ENCODE measurements at regions not wholly inside any gene's neighbourhood (a gene's known extent, or its start where the extent isn't known, plus 50 kb on each side); places are given as distances from the start of the nearest gene placed in this dataset.
"Not testable (repeated sequence)": the region's sequence is repeated elsewhere in the genome, so short reads cannot be mapped to it uniquely, and the experiment has no call there.

DNA sequence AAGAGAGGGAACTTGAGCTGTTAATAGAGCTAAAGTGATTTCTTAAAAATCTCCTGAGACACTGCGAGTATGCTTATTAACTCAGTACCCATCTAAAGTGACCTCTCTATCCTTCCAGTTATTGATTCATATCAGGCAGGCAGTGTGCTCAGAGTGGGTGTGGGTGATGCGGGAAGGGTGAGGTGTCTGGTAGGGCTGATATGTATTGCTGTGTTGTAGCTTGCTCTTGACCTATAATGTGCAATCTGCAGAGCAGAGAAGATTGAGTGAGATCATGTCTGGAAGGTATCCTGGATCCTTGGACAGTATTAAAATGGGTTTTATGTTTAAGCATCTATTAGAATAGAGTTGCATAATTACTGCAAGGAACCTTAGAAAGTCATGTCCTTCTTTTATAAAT is 71.9 kb upstream of the SEC22B start:
- not testable (repeated sequence) for H3K27me3 ChIP-seq (ENCODE audit: control insufficient read depth in 1 of 2, insufficient read depth in 2 of 2, low read length in 2 of 2); H3K4me1 ChIP-seq (ENCODE audit: insufficient read depth, low read length); H3K9me3 ChIP-seq (ENCODE audit: low read length); H3K27ac ChIP-seq (ENCODE audit: low read depth, low read length); H3K4me3 ChIP-seq (ENCODE audit: low read depth in 1 of 2, low read length in 2 of 2); H3K36me3 ChIP-seq (ENCODE audit: insufficient read depth, low read length); H3K9ac ChIP-seq (ENCODE audit: low read length)

- not testable (repeated sequence) for H3K9me3 ChIP-seq (ENCODE audit: low read length); H3K27ac ChIP-seq (ENCODE audit: low read depth, low read length); H3K4me3 ChIP-seq (ENCODE audit: low read depth in 1 of 2, low read length in 2 of 2); H3K27me3 ChIP-seq (ENCODE audit: control insufficient read depth in 1 of 2, insufficient read depth in 2 of 2, low read length in 2 of 2); H3K9ac ChIP-seq (ENCODE audit: low read length); H3K4me1 ChIP-seq (ENCODE audit: insufficient read depth, low read length); H3K36me3 ChIP-seq (ENCODE audit: insufficient read depth, low read length)
These were observed 67.5 kb upstream of the SEC22B start for GRCh38 chr1:120243867-120244266.

- H3K36me3 ChIP-seq (ENCODE audit: insufficient read depth, low read length); H3K27me3 ChIP-seq (ENCODE audit: control insufficient read depth in 1 of 2, insufficient read depth in 2 of 2, low read length in 2 of 2); H3K9me3 ChIP-seq (ENCODE audit: low read length); H3K27ac ChIP-seq (ENCODE audit: low read depth, low read length); H3K9ac ChIP-seq (ENCODE audit: low read length); H3K4me3 ChIP-seq (ENCODE audit: low read depth in 1 of 2, low read length in 2 of 2); H3K4me1 ChIP-seq (ENCODE audit: insufficient read depth, low read length): not testable (repeated sequence)
These were observed 66.3 kb upstream of the SEC22B start for GRCh38 chr1:120242582-120242981.

DNA sequence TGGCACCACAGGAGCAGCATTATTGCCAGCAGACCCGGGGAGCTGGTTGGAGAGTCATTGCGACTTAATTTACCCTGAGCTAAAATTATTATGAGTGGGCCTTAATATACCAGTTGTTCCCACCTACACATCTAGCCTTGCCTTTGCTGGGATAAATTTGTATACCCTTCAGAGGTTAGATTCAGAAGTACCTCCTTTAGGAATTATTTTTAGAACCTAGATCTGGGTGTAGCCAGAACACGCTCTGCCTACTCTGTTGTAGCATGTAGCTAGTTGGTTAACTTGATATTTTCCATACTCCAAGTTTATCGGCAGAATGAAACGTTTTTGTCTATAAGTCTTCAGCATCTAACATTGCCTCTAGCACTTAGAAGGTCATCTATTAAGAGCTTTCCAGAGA is 65.5 kb upstream of the SEC22B start:
- H3K4me3 ChIP-seq (ENCODE audit: low read depth in 1 of 2, low read length in 2 of 2); H3K36me3 ChIP-seq (ENCODE audit: insufficient read depth, low read length); H3K27me3 ChIP-seq (ENCODE audit: control insufficient read depth in 1 of 2, insufficient read depth in 2 of 2, low read length in 2 of 2); H3K27ac ChIP-seq (ENCODE audit: low read depth, low read length); H3K4me1 ChIP-seq (ENCODE audit: insufficient read depth, low read length); H3K9ac ChIP-seq (ENCODE audit: low read length); H3K9me3 ChIP-seq (ENCODE audit: low read length): not testable (repeated sequence)

DNA sequence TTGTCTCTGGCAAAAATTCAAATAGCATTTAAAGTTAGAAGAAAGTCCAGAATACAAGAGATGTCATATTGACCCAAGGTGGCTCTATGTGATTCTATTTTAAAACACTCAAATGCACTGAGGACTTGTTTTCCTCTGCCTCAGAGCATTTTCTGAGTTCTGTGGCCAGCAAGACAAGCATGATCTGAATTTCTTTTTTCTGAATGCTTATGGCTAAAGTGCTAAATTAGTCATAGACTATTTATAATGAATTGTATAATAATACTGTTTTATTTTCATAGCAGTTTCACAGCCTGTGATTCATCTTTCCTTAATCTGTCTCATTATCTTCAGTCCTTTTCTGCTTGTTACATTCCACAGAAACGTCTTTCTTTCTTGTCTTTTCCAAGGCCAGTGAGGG is 63.9 kb upstream of the SEC22B start:
- not testable (repeated sequence) for H3K36me3 ChIP-seq (ENCODE audit: insufficient read depth, low read length); H3K9me3 ChIP-seq (ENCODE audit: low read length); H3K4me1 ChIP-seq (ENCODE audit: insufficient read depth, low read length); H3K9ac ChIP-seq (ENCODE audit: low read length); H3K27ac ChIP-seq (ENCODE audit: low read depth, low read length); H3K4me3 ChIP-seq (ENCODE audit: low read depth in 1 of 2, low read length in 2 of 2); H3K27me3 ChIP-seq (ENCODE audit: control insufficient read depth in 1 of 2, insufficient read depth in 2 of 2, low read length in 2 of 2)

GRCh38 chr1:120239351-120239750 is 63.0 kb upstream of the SEC22B start:
- H3K27me3 ChIP-seq (ENCODE audit: control insufficient read depth in 1 of 2, insufficient read depth in 2 of 2, low read length in 2 of 2); H3K27ac ChIP-seq (ENCODE audit: low read depth, low read length); H3K9me3 ChIP-seq (ENCODE audit: low read length); H3K36me3 ChIP-seq (ENCODE audit: insufficient read depth, low read length); H3K4me1 ChIP-seq (ENCODE audit: insufficient read depth, low read length); H3K4me3 ChIP-seq (ENCODE audit: low read depth in 1 of 2, low read length in 2 of 2); H3K9ac ChIP-seq (ENCODE audit: low read length): not testable (repeated sequence)

DNA sequence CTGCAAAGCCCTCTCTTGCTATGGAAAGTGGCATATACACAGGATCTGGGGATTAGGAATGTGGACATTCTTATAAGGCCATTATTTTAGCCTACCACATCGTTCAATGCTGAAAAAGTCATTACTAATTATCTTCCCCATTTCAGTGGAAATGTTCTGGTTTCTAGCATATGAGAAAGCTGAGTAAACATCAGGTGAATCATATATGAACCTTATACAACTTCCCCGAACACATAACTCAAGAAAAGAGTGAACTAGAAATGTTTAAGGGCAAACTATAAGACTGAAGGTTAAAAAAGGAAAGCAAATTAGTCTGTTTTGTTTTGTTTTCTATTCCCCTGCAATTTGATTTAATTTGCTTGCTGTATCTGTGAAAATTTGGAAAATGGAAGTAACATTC is 62.5 kb upstream of the SEC22B start:
- H3K27ac ChIP-seq (ENCODE audit: low read depth, low read length); H3K4me1 ChIP-seq (ENCODE audit: insufficient read depth, low read length); H3K4me3 ChIP-seq (ENCODE audit: low read depth in 1 of 2, low read length in 2 of 2); H3K36me3 ChIP-seq (ENCODE audit: insufficient read depth, low read length); H3K9ac ChIP-seq (ENCODE audit: low read length); H3K27me3 ChIP-seq (ENCODE audit: control insufficient read depth in 1 of 2, insufficient read depth in 2 of 2, low read length in 2 of 2); H3K9me3 ChIP-seq (ENCODE audit: low read length): not testable (repeated sequence)

DNA sequence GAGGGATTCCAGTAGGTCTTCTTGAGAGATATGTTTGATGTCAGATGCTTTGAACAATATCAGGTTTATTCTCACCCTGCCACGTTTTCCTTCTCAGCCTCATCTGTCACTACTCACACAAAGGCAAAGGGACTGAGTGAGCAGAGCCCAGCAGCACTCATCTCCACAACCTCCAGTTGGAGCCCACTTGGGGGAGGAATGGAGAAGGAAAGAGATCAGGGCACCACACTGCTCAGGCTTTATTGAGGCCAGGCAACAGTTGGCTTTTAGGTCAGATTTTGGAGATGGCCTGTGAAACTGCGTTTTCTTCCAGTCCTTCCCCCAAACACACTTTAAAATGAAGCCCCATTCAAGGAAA is 57.3 kb upstream of the SEC22B start:
- not testable (repeated sequence) for H3K4me1 ChIP-seq (ENCODE audit: insufficient read depth, low read length); H3K27me3 ChIP-seq (ENCODE audit: control insufficient read depth in 1 of 2, insufficient read depth in 2 of 2, low read length in 2 of 2); H3K36me3 ChIP-seq (ENCODE audit: insufficient read depth, low read length); H3K27ac ChIP-seq (ENCODE audit: low read depth, low read length); H3K9ac ChIP-seq (ENCODE audit: low read length); H3K9me3 ChIP-seq (ENCODE audit: low read length); H3K4me3 ChIP-seq (ENCODE audit: low read depth in 1 of 2, low read length in 2 of 2)

- H3K36me3 ChIP-seq (ENCODE audit: insufficient read depth, low read length); H3K27ac ChIP-seq (ENCODE audit: low read depth, low read length); H3K4me1 ChIP-seq (ENCODE audit: insufficient read depth, low read length); H3K9me3 ChIP-seq (ENCODE audit: low read length); H3K4me3 ChIP-seq (ENCODE audit: low read depth in 1 of 2, low read length in 2 of 2); H3K27me3 ChIP-seq (ENCODE audit: control insufficient read depth in 1 of 2, insufficient read depth in 2 of 2, low read length in 2 of 2); H3K9ac ChIP-seq (ENCODE audit: low read length): not testable (repeated sequence)
These were observed 56.7 kb upstream of the SEC22B start for GRCh38 chr1:120232834-120233660.

GRCh38 chr1:120229835-120230234 is 53.5 kb upstream of the SEC22B start:
- not testable (repeated sequence) for H3K27ac ChIP-seq (ENCODE audit: low read depth, low read length); H3K36me3 ChIP-seq (ENCODE audit: insufficient read depth, low read length); H3K9ac ChIP-seq (ENCODE audit: low read length); H3K4me3 ChIP-seq (ENCODE audit: low read depth in 1 of 2, low read length in 2 of 2); H3K4me1 ChIP-seq (ENCODE audit: insufficient read depth, low read length); H3K27me3 ChIP-seq (ENCODE audit: control insufficient read depth in 1 of 2, insufficient read depth in 2 of 2, low read length in 2 of 2); H3K9me3 ChIP-seq (ENCODE audit: low read length)

Data from muscle layer of colon (tissue), 2 donors.